ENCODE measurements at regions not wholly inside any gene's neighbourhood (a gene's known extent, or its start where the extent isn't known, plus 50 kb on each side); places are given as distances from the start of the nearest gene placed in this dataset.

GRCh38 chr7:33842150-33842549 is 63.2 kb upstream of the BMPER start:
- no peak for TF ChIP-seq CTCF (IDR thresholded peaks at IDR 0.05)
- no peak for TF ChIP-seq POLR2AphosphoS5 (IDR thresholded peaks at IDR 0.05)
- no peak for TF ChIP-seq EP300 (IDR thresholded peaks at IDR 0.05)

Data from stomach (tissue), 4 donors.